GM19043 (cell line): ENCODE measurements at regions not wholly inside any gene's neighbourhood (a gene's known extent, or its start where the extent isn't known, plus 50 kb on each side); places are given as distances from the start of the nearest gene placed in this dataset.
"Not testable (repeated sequence)": the region's sequence is repeated elsewhere in the genome, so short reads cannot be mapped to it uniquely, and the experiment has no call there.

Source experiments
- ATAC-seq: cut with Tn5 transposase; IDR thresholded peaks from one replicate; pipeline ENCODE4 v1.9.1; 2021; ENCODE audit warnings: low read depth; ENCODE audit not compliant: unreplicated experiment

DNA sequence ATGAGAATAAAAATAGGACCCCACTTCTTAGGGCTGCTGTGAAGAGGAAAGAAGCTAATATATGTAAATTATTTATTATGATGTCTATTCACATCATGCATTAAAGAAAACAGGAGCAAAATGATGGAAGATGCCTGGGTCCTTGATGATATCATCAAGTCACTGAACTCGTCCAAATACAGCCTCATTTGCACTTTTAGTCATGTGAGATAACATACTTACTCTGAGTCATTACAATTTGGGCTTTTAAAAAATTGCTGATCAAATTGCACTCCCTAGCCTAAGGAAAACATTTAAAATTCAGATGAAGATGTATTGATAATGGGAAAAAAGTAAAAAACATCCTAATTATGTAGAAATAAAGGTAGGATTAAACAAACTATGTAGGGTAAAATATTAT, 302.7 kb upstream of the CCL2 start:
- ATAC-seq, result no peak

DNA sequence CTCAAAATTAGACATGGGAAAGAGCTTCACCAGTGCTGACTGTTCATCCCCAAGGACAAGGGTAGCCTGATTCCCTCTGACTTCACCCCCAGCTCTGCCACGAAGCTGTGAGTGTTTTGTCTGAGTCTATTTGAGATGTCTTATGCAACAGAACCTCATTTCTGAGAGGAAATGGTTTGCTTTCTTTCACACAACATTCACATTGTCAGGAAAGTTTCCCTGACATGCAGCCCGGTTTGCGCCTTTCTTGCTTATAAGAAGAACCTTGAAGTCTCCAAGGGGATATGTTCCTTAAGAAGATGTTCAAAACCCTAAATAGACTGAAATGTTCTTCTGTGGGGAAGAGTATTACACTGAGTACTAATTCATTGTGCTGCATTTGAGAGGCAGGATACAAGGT, 300.5 kb upstream of the CCL2 start:
- no peak for ATAC-seq

DNA sequence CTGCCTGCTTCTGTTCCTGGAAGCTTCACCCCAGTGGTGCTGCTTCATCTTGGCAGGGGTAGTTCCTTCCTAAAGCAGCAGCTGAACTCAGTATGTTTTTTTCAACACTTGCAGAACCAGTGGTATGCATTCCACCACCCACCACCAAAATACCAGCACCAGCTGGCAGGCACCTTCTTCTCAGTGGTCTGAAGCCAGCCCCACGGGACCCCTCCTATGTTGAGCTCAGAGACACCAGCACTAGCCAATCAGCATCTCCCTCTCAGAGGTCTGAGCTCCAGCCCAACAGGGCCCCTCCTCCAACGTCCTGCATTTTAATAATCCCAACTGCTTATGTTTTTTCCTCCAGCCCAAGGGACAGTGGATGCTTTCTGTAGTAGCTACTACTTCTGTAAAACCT, 299.6 kb upstream of the CCL2 start:
- no peak for ATAC-seq

DNA sequence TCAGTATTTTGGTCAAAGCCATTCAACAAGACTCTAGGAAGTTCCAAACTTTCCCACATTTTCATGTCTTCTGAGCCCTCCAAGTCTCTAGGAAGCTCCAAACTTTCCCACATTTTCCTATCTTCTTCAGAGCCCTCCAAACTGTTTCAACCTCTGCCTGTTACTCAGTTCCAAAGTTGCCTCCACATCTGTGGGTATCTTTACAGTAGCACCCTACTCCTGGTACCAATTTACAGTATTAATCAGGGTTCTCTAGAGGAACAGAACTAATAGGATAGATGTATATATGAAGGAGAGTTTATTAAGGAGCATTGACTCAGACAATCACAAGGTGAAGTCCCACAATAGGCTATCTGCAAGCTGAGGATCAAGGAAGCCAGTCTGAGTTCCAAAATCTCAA, 296.0 kb upstream of the CCL2 start:
- ATAC-seq, result not testable (repeated sequence)

DNA sequence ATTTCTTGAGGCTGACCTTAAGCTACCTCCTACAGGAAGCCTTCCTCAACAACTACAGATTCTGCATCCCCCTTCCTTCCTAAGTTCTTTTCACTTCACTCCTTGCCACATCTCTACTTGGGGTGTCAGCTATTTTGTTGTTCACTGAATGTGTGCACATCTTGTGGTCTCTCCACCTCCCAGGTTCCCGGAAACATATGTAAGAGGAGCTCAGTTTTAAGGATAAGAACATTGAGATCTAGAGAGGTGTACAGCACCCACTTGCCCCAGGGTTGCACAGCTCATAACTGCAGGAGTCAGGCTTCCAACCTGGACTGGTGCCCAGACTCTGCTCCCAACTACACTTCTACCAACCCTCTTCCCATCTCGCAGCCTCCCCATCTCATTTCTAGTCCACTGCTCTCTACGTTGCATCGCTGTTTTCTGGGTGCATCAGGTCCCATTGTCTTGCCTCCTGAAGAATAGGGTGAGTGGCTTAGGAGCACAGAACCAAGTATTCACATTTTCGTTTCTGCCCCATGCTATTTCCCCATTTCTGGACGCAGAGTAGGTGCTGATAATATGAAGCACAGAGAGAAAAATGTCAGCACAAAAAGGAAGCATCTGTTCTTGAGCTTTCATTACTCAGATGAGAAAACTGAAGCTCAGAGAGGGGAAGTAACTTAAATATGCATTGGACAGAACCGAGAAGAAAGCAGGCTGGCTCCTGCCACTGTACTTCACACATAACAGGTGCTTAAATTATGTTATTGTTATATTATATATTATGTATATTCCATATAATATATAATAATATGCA, 292.0 kb upstream of the CCL2 start:
- ATAC-seq, result no peak

DNA sequence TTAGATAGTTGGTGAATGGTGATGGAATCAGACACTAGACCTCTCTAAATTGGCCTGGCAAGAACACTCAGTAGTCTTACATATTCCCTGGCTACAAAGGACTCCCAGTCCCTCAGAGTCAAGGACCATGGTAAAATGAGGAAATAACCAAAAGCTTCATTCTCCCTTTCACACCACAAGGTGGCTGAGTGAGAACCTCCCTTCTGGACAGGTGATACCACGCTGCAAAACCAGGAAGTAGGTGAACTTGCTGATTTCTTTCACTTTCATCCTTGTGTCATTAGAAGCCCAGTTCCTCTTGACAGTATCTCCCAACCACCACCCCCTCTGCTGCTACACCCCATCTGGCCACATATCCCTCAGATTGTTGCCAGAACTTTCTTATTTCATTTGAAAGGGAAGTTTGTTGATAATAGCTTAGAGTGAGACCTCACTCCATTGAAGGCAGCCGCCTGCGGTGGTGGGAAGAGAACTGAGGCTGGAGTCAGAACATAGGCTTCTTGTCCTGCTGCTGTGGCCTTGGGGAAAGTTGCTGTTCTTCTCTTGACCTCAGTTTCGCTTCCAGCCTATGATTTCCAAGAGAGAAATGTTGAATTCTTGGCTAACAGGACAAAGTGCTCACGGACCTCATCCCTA, 290.6 kb upstream of the CCL2 start:
- peak; percentile 70 for ATAC-seq

DNA sequence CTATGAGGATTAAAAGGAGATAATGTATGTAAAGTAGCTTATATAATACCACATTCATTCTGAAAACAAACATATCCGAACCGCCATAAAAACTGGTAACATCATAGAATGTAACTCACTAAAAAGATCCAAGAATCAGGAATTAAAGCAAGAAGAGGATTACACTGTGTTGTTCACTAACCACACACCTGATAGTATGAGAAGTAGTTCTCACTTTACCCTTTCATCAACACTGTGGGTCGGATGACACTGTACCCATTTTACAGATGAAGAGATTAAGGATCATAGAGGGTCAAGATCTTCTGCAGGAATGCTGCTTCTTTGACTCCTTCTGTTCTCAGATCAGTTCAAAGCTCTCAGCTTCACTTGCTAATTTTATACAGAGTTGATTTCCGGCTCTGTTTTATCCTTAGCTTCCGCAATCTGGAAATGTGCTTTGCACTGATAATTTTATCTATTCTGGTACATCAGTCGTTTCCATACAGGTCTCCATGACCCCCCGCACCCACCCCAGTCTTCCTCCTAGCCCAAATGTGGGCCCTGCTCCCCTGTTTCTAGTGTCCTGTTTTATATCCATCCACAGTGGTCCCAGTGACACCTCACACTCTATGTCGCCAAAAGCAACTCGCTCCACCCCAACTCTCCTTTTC, 288.6 kb upstream of the CCL2 start:
- ATAC-seq, result no peak

DNA sequence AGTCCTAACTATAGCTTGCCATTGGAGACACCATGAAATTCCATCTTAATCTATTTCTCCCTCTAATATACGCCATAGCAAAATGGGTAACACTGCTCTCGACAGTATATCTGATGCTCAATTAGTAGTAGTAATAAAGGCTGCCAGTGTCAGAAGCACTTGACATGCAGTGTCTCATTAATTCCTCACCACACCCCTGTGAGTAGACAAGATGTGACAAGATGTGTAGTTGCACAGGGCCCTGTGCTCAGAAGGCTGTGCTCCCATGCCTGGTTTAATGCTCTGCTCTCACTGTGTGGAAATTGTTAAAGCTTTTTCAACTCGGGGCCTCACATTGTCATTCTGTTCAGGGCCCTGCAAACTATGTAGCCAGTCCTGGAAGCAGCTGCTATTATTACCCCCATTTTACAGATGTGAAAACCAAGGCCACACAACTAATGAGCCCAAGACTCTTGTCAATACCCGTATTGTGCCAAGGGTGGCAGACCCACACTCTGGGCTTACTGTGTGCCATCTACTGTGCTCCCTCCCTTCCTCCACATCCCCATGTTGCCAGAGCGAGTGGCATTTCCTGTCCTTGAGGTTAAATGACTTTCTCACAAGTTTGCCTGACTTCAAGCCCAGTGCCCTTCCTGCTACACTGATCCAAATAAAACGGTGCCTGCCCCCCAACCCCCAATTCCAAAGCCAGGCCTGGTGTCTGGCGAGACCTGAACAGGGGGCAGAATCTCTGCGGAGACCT, 287.3 kb upstream of the CCL2 start:
- ATAC-seq, result no peak

DNA sequence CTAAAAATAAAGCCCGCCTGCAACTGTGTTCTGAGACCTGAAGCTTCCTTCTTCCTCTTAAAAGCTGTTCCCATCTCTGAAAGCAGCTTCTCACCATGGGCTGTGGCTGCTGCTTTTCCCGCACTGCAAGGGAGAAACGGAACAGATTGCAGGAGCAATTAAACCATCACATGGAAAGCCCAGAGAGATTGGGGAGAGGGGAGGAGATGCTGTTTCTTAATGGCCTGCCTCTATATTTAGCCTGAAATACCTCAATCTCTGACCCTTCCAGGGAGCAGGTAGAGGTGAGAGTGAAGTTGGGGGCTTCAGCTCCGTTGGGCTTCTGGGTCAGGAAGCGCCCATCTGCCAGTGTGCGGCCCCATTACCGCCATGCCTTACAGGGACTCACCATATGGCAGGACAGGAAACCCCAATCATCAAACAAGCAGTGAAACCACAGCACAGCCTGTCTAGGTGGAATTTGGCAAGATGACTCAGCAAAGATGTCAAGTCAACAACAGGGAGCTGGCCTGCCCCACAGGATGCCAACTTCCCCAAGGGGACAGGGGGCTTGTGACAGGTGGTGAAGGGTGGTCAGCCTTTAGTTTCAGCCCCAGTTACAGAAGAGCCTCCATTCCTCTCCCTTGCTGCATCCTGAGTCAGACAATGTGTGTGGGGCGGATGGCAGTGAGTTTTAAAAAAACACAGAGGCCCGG, 286.6 kb upstream of the CCL2 start:
- ATAC-seq, result peak; percentile 70

DNA sequence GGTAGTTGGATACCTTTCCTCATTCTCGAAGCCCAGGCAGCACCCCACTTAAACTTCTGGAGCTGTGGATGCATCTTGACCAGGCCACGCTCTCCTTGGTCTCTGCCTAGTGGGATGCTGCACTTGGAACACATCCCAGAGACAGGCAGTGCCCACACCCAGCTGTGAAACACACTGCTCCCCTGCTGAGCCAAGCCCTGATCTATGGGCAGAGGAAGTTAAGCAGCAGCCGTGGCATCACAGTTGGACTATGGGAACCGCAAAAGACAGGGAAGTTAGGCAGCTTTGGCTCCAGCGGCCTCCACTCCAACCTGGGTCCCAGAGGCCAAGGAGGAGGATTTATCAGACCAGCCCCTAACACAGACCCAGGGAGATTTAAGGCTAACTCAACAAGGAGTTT, 284.8 kb upstream of the CCL2 start:
- no peak for ATAC-seq

DNA sequence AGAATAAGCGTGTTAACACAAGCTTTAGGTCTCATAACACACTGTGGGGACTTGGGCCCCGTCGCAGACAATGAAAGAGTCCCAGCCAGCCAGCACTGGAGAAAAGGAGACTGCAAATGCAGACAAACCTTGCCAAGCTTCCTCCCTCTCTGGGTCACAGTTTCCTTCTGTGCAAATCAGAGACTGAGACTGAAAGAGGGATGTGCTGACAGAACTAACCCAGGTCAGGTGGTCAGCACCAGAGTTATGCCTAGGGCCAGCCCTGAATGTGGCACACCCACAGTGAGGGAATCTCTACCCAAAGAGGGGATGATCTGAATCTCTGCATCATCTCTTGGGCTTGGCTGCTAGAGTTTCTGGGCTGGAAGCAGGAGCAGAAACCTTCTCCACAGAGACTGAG, 282.3 kb upstream of the CCL2 start:
- ATAC-seq, result no peak

DNA sequence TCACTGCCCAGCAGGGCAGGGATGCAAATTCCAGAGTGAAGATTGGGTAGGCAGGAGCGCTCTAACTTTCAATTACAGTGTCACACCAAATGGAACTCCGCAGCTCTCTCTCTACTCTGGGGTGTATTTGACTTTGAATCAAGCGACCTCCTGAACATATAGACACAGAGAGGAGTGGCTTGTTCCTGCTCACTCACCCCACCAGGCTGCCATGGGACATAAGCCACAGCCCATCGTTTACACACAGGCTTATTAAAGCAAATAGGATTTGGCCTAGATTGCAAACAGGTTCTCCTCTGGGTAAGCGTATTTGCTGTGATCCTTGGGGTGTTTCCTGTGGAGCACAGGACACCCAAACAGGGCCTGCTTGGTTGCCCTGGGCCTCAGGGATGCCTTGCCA, 281.6 kb upstream of the CCL2 start:
- no peak for ATAC-seq

DNA sequence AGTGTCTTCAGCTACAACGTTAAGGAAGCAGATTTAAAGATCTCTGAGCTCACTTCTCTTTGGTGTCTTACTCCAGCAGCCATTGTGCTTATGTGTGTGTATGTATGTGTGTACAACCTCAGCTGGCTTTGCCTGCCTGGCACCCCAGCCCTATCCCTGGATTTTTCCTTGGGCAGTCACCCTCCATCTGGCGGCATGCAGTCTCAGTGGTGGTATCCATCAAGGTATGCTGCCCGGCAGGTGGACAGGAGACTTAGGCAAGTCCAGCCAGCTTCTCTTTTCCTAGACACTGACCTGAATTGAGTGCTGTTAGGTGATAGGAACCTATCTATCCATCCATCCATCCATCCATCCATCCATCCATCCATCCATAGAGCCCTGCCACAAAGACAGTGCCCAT, 280.8 kb upstream of the CCL2 start:
- no peak for ATAC-seq

DNA sequence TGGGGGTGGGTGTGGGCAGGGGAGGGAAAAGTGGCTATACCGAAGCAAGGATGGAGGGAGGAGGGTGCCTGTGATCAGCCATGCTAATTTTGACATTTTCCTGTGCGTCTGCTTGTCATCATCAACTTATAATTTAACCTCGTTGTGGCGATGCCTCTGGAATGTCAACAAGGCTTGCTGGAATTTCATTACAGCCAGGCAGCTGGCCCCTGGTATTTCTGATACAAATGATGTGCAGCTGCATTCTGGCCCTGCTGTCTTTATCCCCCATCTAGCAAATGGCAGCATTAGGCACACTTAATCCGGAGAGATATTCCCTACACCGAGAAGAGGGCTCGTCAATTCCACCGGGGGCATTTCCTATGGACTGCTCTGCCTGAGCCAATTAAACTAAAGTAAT, 278.3 kb upstream of the CCL2 start:
- no peak for ATAC-seq

DNA sequence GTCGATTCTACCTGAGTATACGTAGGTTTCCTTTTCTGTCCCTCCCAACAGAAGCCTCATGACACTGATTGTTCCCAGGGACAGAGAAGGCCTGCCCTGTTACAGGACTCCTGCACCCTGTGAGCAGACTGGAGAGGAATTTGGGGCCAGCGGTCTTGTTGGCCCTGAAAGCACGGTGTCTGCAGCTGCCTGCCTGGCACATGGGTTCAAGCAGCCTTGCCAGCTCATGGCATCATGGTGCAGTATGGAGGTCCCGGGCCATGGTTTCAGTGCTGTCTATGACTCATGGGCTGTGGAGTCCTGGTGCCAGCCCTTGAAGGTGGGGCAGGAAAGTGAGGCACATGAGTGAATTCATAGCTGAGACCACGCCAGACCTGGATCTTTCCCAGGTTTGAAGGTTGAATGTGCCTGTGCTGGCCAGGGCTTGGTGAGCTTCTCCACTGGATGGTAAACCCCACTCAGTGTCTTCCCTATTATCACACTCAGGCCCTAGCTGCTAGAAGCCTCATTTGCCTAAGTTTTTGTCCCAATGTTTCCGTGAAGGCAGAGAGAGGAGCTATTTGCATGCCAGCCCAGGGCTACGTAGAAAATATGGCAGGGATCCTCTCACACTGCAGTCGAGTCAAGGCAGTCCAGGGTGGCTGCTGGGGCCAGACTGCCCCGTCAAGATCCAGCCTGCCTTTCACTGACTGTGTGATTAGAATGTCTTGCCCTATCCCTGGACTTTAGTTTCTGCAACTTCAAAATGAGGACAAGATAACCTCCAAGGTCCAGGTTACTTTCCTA, 277.2 kb upstream of the CCL2 start:
- no peak for ATAC-seq

DNA sequence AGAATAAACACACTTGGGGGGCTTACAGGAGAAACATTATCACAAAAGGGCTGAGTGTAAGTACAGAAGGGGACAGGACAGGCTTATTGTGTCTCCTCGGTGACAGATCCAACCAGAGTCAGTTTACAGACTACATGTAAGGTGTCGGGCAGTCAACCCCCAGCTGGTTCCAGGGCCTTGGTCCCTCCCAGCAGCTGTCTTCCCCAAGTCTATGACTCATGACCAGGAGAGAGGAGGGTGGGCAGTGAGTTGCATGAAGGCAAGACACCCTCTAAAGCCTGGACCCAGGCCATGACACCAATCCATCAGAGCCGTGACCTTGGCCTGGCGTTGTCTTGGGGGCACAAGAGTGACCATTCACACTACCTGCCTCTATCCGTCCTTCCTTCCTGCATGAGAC, 276.2 kb upstream of the CCL2 start:
- ATAC-seq, result no peak

DNA sequence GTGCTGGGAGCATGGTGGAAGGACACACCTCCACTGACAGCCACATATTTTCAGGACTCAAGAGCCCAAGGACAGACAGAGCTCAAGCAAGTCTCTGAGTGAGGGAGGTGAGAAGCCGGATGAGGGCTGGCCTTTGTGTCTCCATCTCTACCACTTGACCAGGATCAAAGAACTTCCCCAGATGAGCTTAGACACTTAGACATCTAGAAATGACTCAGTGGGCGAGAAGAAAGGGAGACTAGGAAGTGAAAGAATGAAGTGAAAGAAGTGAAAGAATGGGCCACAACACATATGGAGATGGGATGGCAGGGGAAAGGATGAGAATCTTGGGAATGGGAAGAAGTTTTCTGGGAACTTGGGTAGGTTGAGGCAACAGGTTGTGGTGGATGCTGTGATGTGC, 274.9 kb upstream of the CCL2 start:
- no peak for ATAC-seq

DNA sequence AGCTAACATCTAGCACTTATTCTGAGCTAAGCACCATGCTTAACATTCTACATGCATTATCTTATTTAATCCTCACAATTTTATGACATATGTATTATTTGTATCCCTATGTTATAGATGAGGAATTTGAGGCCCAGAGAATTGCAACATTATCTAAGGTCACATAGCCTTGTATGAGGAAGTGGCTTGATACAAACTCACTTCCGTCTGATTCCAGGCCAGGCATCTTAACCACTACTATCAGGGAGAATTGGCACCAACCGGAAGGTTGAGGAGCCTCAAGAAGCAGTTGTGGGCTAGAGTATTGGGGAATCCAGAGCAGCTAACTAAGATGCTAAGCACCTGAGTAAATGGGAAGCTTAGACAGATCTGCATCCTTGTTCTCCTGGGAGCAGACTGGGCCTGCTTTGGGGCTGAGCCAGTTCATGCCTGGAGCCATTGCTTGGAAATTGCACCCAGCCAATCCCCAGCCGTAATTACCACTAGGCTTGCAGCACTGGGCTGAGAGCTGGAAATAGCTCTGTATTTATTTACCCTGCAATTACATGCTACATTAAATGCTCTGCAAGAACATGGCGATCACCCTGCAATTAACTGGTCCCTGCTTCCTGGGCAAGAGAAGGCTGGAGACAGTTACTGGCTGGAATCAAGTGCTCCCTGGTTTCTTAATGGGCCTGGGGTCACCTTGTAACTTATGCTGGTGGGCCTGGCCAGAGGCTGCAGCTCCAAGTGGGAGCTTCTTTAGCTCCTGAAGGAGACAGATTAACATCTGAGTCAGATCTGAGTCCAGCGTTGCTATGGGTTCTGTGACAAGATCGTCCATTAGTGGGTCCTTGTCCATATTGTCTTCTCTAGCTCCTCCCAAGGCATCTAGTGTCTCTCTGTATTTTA, 273.1 kb upstream of the CCL2 start:
- no peak for ATAC-seq

DNA sequence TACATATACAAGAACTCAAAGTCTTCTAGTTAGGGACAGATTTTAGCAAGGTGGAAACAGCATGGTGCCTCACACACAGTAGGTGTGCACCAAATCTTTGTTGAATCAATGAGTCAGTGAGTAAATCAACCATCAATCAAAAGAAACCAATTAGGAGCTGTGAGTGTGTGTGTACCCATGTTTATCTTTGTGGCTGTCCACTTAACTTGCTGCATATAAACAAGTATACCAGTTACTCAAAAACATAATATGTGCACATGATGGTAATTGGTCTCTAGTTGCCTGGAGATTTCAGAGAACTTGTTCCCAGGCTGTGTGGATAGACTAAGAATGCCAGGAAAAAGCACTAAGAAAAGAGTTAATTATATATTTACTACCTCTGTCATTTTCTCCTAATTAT, 272.2 kb upstream of the CCL2 start:
- ATAC-seq, result no peak
